ENCODE measurements at regions not wholly inside any gene's neighbourhood (a gene's known extent, or its start where the extent isn't known, plus 50 kb on each side); places are given as distances from the start of the nearest gene placed in this dataset.
A peak's percentile ranks its signal among the peaks of the same experiment; 100 is the strongest.
"Not testable (repeated sequence)": the region's sequence is repeated elsewhere in the genome, so short reads cannot be mapped to it uniquely, and the experiment has no call there.

DNA sequence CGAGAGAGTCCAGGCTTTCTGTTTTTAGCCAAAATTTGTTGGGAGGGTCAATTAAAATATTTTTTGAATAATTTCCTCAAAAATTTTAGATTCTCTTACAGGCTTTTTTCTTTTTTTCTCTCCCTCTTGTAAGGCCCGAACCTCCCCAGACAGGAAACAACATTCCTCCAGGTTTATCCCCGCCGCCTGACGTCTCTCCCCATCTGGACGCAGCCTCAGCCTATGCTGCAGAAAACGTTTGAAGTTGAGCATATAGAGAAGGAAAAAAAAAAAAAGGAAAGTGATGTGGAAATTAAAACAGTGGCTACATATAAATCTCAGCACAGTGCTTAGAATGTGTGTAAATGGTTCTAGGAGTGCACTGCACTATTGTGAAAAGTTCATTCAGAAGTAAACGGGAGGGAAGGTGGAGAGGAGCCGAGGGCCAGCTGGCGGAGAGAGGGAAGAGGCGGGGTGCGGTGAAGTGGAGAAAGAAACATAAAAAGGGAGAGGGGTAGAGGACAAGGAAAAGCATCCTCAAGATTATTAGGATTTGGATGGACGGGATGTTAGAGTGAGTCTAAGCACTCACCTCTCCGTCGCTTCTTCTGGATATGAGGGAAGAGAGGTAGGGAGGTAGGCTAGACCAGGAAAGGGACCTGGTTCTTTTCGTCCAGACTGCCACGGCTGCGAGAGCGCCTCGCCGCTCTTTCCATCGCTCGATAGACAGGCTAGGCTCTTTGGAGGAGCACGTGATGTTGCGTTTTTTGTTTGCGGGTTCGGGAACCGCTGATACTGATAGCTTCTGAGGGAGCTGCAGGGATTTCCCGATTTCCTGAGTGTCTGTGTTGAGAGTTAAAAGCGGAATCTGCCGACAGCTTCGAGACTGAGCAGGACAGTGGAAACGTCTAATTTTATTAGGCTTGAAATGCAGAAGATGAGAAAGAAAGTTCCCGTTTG lies 98.7 kb downstream of the TRIM27 start:
- ATAC-seq (peak; percentile 80), DNase-seq (ENCODE audit: low spot score) (no peak)
- H3K9me3 Mint-ChIP-seq = no peaks in the 10 kb centered on the region
- H3K27me3 Mint-ChIP-seq (ENCODE audit: low read depth) = peaks cover 94% of the 10 kb centered on the region
- TF ChIP-seq ZNF263 (CRISPR knock-in tag; IDR thresholded peaks at IDR 0.05; ENCODE audit: low read depth) (no peak), ETV6 (CRISPR knock-in tag; IDR thresholded peaks at IDR 0.05) (0 out of 2 replicates have a peak, but pooled peaks have one; percentile 35)
- TF ChIP-seq, protein P1, sequence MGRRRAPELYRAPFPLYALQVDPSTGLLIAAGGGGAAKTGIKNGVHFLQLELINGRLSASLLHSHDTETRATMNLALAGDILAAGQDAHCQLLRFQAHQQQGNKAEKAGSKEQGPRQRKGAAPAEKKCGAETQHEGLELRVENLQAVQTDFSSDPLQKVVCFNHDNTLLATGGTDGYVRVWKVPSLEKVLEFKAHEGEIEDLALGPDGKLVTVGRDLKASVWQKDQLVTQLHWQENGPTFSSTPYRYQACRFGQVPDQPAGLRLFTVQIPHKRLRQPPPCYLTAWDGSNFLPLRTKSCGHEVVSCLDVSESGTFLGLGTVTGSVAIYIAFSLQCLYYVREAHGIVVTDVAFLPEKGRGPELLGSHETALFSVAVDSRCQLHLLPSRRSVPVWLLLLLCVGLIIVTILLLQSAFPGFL (CRISPR knock-in tag; IDR thresholded peaks at IDR 0.05; ENCODE audit: borderline replicate concordance) = no peak
- TF ChIP-seq, protein P2, sequence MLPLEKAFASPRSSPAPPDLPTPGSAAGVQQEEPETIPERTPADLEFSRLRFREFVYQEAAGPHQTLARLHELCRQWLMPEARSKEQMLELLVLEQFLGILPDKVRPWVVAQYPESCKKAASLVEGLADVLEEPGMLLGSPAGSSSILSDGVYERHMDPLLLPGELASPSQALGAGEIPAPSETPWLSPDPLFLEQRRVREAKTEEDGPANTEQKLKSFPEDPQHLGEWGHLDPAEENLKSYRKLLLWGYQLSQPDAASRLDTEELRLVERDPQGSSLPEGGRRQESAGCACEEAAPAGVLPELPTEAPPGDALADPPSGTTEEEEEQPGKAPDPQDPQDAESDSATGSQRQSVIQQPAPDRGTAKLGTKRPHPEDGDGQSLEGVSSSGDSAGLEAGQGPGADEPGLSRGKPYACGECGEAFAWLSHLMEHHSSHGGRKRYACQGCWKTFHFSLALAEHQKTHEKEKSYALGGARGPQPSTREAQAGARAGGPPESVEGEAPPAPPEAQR (CRISPR knock-in tag; IDR thresholded peaks at IDR 0.05) = no peak
- TF ChIP-seq, protein P3, sequence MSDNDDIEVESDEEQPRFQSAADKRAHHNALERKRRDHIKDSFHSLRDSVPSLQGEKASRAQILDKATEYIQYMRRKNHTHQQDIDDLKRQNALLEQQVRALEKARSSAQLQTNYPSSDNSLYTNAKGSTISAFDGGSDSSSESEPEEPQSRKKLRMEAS (CRISPR knock-in tag; IDR thresholded peaks at IDR 0.05) = peak; percentile 37; the same call in 1 of the 2 replicates
- TF ChIP-seq, protein P4, sequence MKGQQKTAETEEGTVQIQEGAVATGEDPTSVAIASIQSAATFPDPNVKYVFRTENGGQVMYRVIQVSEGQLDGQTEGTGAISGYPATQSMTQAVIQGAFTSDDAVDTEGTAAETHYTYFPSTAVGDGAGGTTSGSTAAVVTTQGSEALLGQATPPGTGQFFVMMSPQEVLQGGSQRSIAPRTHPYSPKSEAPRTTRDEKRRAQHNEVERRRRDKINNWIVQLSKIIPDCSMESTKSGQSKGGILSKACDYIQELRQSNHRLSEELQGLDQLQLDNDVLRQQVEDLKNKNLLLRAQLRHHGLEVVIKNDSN (CRISPR knock-in tag; IDR thresholded peaks at IDR 0.05) = peak; percentile 80
- TF ChIP-seq, protein P5, sequence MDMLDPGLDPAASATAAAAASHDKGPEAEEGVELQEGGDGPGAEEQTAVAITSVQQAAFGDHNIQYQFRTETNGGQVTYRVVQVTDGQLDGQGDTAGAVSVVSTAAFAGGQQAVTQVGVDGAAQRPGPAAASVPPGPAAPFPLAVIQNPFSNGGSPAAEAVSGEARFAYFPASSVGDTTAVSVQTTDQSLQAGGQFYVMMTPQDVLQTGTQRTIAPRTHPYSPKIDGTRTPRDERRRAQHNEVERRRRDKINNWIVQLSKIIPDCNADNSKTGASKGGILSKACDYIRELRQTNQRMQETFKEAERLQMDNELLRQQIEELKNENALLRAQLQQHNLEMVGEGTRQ (CRISPR knock-in tag; IDR thresholded peaks at IDR 0.05) = peak; percentile 83
- peak overlapping the region; percentile 81 for H3K4me3 Mint-ChIP-seq
- ChIA-PET POLR2A (interaction anchor here (0.6 to 0.7 kb wide), 2 partner anchors 13 to 35 kb away, joined by 3 read pairs; no protein-coding TSS in a partner anchor), CTCF (interaction anchor here (0.7 to 3.2 kb wide), 8 partner anchors 13 to 235 kb away, joined by 3 to 26 read pairs (median 5); partner anchors contain the start of gene TRIM27)
- peaks cover 16% of the 10 kb centered on the region for H3K4me1 Mint-ChIP-seq
- H3K36me3 Mint-ChIP-seq = no peaks in the 10 kb centered on the region
- H3K27ac Mint-ChIP-seq = no peak overlapping the region

DNA sequence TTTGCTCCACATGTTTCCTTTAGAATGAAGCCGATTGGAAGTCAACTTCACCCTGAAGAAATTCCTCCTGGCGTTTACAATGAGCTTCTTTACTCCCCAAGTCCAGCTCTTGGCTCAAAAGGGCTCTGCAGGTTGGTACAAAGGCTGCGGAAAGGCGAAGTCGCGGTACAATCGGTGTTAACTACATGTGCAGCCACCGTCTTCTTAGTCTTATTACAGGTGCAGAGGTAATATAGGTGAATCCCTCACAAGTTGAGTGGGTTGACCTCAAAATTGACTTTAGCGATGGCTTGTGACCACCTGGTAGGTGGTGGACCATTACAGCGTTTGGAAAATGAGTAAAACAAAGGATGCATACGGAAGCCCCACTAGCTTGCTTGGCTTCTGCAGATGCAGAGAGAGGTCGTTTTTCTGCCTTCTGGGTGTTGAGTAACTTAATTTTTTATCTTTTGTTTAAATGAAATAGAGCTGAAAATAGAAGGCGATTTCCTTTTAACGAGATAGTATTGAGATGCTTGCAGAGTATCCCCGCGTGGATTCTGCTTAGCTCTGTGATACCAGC lies 98.0 kb downstream of the TRIM27 start:
- Mint-ChIP-seq H3K4me3 (peak overlapping the region; percentile 81), H3K36me3 (no peaks in the 10 kb centered on the region), H3K9me3 (no peaks in the 10 kb centered on the region), H3K4me1 (peaks cover 16% of the 10 kb centered on the region), H3K27ac (no peak overlapping the region), H3K27me3 (ENCODE audit: low read depth) (peaks cover 98% of the 10 kb centered on the region)
- no peak for DNase-seq (ENCODE audit: low spot score)
- ChIA-PET CTCF (interaction anchor here (0.5 to 3.2 kb wide), 10 partner anchors 9 to 236 kb away, joined by 3 to 26 read pairs (median 4); partner anchors contain the start of gene TRIM27), POLR2A (interaction anchor here (0.6 to 0.7 kb wide), 2 partner anchors 12 to 36 kb away, joined by 3 read pairs; no protein-coding TSS in a partner anchor)
- TF ChIP-seq ZNF232 (CRISPR knock-in tag; IDR thresholded peaks at IDR 0.05) (no peak), SOX15 (CRISPR knock-in tag; IDR thresholded peaks at IDR 0.05) (no peak), TEAD1 (CRISPR knock-in tag; IDR thresholded peaks at IDR 0.05) (no peak), HMGA2 (CRISPR knock-in tag; IDR thresholded peaks at IDR 0.05) (no peak), ZNF423 (CRISPR knock-in tag; IDR thresholded peaks at IDR 0.05) (no peak), FOXK1 (CRISPR knock-in tag; IDR thresholded peaks at IDR 0.05) (no peak), GRHL2 (CRISPR knock-in tag; IDR thresholded peaks at IDR 0.05; ENCODE audit: insufficient replicate concordance, severe bottlenecking) (no peak), ELF4 (CRISPR knock-in tag; IDR thresholded peaks at IDR 0.05; ENCODE audit: low read depth) (no peak), ESRRA (CRISPR knock-in tag; IDR thresholded peaks at IDR 0.05; ENCODE audit: borderline replicate concordance) (no peak), RELA (CRISPR knock-in tag; IDR thresholded peaks at IDR 0.05; ENCODE audit: borderline replicate concordance) (no peak), NFYB (CRISPR knock-in tag; conservative IDR thresholded peaks at IDR 0.05; ENCODE audit: low read depth) (no peak)
- TF ChIP-seq, protein P6, sequence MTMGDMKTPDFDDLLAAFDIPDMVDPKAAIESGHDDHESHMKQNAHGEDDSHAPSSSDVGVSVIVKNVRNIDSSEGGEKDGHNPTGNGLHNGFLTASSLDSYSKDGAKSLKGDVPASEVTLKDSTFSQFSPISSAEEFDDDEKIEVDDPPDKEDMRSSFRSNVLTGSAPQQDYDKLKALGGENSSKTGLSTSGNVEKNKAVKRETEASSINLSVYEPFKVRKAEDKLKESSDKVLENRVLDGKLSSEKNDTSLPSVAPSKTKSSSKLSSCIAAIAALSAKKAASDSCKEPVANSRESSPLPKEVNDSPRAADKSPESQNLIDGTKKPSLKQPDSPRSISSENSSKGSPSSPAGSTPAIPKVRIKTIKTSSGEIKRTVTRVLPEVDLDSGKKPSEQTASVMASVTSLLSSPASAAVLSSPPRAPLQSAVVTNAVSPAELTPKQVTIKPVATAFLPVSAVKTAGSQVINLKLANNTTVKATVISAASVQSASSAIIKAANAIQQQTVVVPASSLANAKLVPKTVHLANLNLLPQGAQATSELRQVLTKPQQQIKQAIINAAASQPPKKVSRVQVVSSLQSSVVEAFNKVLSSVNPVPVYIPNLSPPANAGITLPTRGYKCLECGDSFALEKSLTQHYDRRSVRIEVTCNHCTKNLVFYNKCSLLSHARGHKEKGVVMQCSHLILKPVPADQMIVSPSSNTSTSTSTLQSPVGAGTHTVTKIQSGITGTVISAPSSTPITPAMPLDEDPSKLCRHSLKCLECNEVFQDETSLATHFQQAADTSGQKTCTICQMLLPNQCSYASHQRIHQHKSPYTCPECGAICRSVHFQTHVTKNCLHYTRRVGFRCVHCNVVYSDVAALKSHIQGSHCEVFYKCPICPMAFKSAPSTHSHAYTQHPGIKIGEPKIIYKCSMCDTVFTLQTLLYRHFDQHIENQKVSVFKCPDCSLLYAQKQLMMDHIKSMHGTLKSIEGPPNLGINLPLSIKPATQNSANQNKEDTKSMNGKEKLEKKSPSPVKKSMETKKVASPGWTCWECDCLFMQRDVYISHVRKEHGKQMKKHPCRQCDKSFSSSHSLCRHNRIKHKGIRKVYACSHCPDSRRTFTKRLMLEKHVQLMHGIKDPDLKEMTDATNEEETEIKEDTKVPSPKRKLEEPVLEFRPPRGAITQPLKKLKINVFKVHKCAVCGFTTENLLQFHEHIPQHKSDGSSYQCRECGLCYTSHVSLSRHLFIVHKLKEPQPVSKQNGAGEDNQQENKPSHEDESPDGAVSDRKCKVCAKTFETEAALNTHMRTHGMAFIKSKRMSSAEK (CRISPR knock-in tag; IDR thresholded peaks at IDR 0.05; ENCODE audit: borderline replicate concordance) = no peak
- ATAC-seq = peak; percentile 19; the same call in 1 of the 2 replicates

DNA sequence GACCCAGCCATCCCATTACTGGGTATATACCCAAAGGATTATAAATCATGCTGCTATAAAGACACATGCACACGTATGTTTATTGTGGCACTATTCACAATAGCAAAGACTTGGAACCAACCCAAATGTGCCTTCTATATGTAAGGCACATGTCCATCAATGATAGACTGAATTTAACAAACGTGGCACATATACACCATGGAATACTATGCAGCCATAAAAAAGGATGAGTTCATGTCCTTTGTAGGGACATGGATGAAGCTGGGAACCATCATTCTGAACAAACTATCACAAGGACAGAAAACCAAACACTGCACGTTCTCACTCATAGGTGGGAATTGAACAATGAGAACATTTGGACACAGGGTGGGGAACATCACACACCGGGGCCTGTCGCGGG lies 92.1 kb downstream of the TRIM27 start:
- DNase-seq (ENCODE audit: low spot score); H3K27ac Mint-ChIP-seq; POLR2A ChIA-PET; H3K36me3 Mint-ChIP-seq; H3K9me3 Mint-ChIP-seq; H3K4me1 Mint-ChIP-seq; H3K4me3 Mint-ChIP-seq; ATAC-seq: not testable (repeated sequence)
- H3K27me3 Mint-ChIP-seq (ENCODE audit: low read depth) = peaks cover 76% of the 10 kb centered on the region
- CTCF ChIA-PET = interaction anchor here (0.6 kb wide), 1 partner anchor 105 kb away, joined by 3 read pairs; no protein-coding TSS in a partner anchor

All from WTC11 (cell line).